Mesendoderm (in vitro differentiated cells): ENCODE measurements at regions not wholly inside any gene's neighbourhood (a gene's known extent, or its start where the extent isn't known, plus 50 kb on each side); places are given as distances from the start of the nearest gene placed in this dataset.

ENCODE experiments used
- DNase-seq: peaks from one replicate; pipeline ENCODE4 v3.0.0; 2013
- H2AK5ac ChIP-seq: 2 replicates; pipeline ENCODE4 v1.6.1; 2013; ENCODE audit warnings: low read length, inconsistent platforms
- H2BK120ac ChIP-seq: 2 replicates; pipeline ENCODE4 v1.6.1; 2013; ENCODE audit warnings: low read depth, mild to moderate bottlenecking, low read length, moderate library complexity, mixed read lengths
- H2BK15ac ChIP-seq: replicated peaks from 2 replicates; pipeline ENCODE4 v1.6.1; 2013; ENCODE audit warnings: low read depth, mild to moderate bottlenecking, moderate library complexity
- H2BK5ac ChIP-seq: 2 replicates; pipeline ENCODE4 v1.6.1; 2013; ENCODE audit warnings: low read length, inconsistent platforms
- H3K18ac ChIP-seq: 2 replicates; pipeline ENCODE4 v1.6.1; 2013; ENCODE audit warnings: mild to moderate bottlenecking, low read length, mixed read lengths
- H3K23ac ChIP-seq: one replicate; pipeline ENCODE4 v1.6.1; 2013; ENCODE audit warnings: low read length
- H3K27ac ChIP-seq: 2 replicates; pipeline ENCODE4 v1.5.1; 2013; ENCODE audit warnings: low read depth, mild to moderate bottlenecking, inconsistent platforms, low read length, moderate library complexity
- H3K27me3 ChIP-seq: 2 replicates; pipeline ENCODE4 v1.6.1; 2013; ENCODE audit warnings: low read length, control low read depth, mild to moderate bottlenecking, inconsistent platforms; ENCODE audit not compliant: insufficient read depth, poor library complexity
- H3K36me3 ChIP-seq: 2 replicates; pipeline ENCODE4 v1.6.1; 2013; ENCODE audit warnings: low read length, inconsistent platforms; ENCODE audit not compliant: control insufficient read depth, insufficient read depth
- H3K4ac ChIP-seq: one replicate; pipeline ENCODE4 v1.6.1; 2013; ENCODE audit warnings: low read depth, mild to moderate bottlenecking, low read length, moderate library complexity
- H3K4me1 ChIP-seq: 2 replicates; pipeline ENCODE4 v1.6.1; 2013; ENCODE audit warnings: low read depth, low read length, inconsistent platforms; ENCODE audit not compliant: control insufficient read depth
- H3K4me2 ChIP-seq: 2 replicates; pipeline ENCODE4 v1.6.1; 2013; ENCODE audit warnings: low read length
- H3K4me3 ChIP-seq: 2 replicates; pipeline ENCODE4 v1.5.1; 2013; ENCODE audit warnings: mild to moderate bottlenecking, low read length
- H3K56ac ChIP-seq: one replicate; pipeline ENCODE4 v1.6.1; 2013; ENCODE audit warnings: low read length
- H3K79me1 ChIP-seq: 2 replicates; pipeline ENCODE4 v1.6.1; 2013; ENCODE audit warnings: low read length, inconsistent platforms
- H3K79me2 ChIP-seq: 2 replicates; pipeline ENCODE4 v1.6.1; 2013; ENCODE audit warnings: mild to moderate bottlenecking, low read length; ENCODE audit not compliant: control insufficient read depth, insufficient read depth
- H3K9ac ChIP-seq: 2 replicates; pipeline ENCODE4 v1.6.1; 2013; ENCODE audit warnings: low read length, inconsistent platforms
- H4K5ac ChIP-seq: one replicate; pipeline ENCODE4 v1.6.1; 2013; ENCODE audit warnings: low read length
- H4K8ac ChIP-seq: one replicate; pipeline ENCODE4 v1.6.1; 2013; ENCODE audit warnings: low read depth, mild to moderate bottlenecking, control low read depth, low read length, moderate library complexity
- WGBS: extraction: QIAGEN DNeasy Blood & Tissue Kit; methylation state at CpG from one replicate; pipeline ENCODE4 v1.1.7; 2013; ENCODE audit warnings: low lambda C conversion rate, missing lambda C conversion rate; ENCODE audit not compliant: insufficient coverage; ENCODE audit errors: extremely low coverage; 5-methylcytosine and 5-hydroxymethylcytosine counted together

GRCh38 chr6:19712012-19712688 lies 125.0 kb upstream of the ID4 start:
- Histone ChIP-seq H3K18ac (no peak overlapping the region), H3K4ac (no peak overlapping the region), H2BK120ac (no peak overlapping the region), H2AK5ac (no peak overlapping the region), H4K8ac (no peak overlapping the region), H3K27ac (no peak overlapping the region), H3K9ac (no peak overlapping the region), H4K5ac (no peak overlapping the region), H3K79me1 (no peaks in the 10 kb centered on the region), H2BK15ac (no peak overlapping the region), H3K27me3 (no peaks in the 10 kb centered on the region), H3K4me1 (peaks cover 5% of the 10 kb centered on the region), H3K4me3 (no peak overlapping the region), H2BK5ac (no peak overlapping the region), H3K36me3 (no peaks in the 10 kb centered on the region), H3K4me2 (no peak overlapping the region), H3K56ac (no peak overlapping the region), H3K79me2 (no peaks in the 10 kb centered on the region), H3K23ac (no peak overlapping the region)
- DNase-seq, result peak; percentile 37
- no CpG with 5 or more reads among the region's 4 CpGs for WGBS

DNA sequence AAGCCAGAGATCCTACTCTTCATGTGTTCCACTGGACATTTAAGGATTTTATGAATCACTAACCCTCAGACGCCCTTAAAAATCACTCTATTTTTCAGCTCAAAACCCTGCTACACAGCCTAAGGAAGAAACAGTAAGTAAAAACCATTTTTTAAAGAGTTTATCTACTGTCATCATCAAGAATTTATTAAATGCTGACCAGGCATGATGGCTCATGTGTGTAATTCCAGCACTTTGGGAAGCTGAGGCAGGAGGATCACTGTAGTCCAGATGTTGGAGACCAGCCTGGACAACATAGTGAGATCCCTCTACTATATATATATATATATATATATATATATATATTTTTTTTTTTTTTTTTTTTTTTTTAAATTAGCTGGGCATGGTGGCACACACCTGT lies 124.2 kb upstream of the ID4 start:
- Histone ChIP-seq H2AK5ac (no peak overlapping the region), H3K36me3 (no peaks in the 10 kb centered on the region), H3K23ac (no peak overlapping the region), H4K8ac (no peak overlapping the region), H3K27ac (no peak overlapping the region), H3K4me2 (no peak overlapping the region), H4K5ac (no peak overlapping the region), H2BK5ac (no peak overlapping the region), H3K4me1 (peaks cover 5% of the 10 kb centered on the region), H3K79me1 (no peaks in the 10 kb centered on the region), H3K27me3 (no peaks in the 10 kb centered on the region), H3K79me2 (no peaks in the 10 kb centered on the region), H3K56ac (no peak overlapping the region), H2BK120ac (no peak overlapping the region), H3K9ac (no peak overlapping the region), H3K4ac (no peak overlapping the region), H3K18ac (no peak overlapping the region), H2BK15ac (no peak overlapping the region), H3K4me3 (no peak overlapping the region)
- no CpG with 5 or more reads among the region's 1 CpG for WGBS
- no peak for DNase-seq

GRCh38 chr6:19713411-19713810 lies 123.8 kb upstream of the ID4 start:
- H2AK5ac ChIP-seq, result no peak overlapping the region
- H3K18ac ChIP-seq, result no peak overlapping the region
- H3K79me2 ChIP-seq, result no peaks in the 10 kb centered on the region
- no peak overlapping the region for H4K8ac ChIP-seq
- no peak overlapping the region for H2BK15ac ChIP-seq
- no peaks in the 10 kb centered on the region for H3K79me1 ChIP-seq
- H2BK120ac ChIP-seq, result no peak overlapping the region
- no peak overlapping the region for H3K56ac ChIP-seq
- H2BK5ac ChIP-seq, result no peak overlapping the region
- H3K27ac ChIP-seq, result no peak overlapping the region
- no peak overlapping the region for H3K9ac ChIP-seq
- no peak overlapping the region for H4K5ac ChIP-seq
- H3K36me3 ChIP-seq, result no peaks in the 10 kb centered on the region
- peaks cover 5% of the 10 kb centered on the region for H3K4me1 ChIP-seq
- H3K4ac ChIP-seq, result no peak overlapping the region
- no CpG with 5 or more reads among the region's 4 CpGs for WGBS
- no peaks in the 10 kb centered on the region for H3K27me3 ChIP-seq
- H3K4me3 ChIP-seq, result no peak overlapping the region
- no peak for DNase-seq
- H3K4me2 ChIP-seq, result no peak overlapping the region
- no peak overlapping the region for H3K23ac ChIP-seq

DNA sequence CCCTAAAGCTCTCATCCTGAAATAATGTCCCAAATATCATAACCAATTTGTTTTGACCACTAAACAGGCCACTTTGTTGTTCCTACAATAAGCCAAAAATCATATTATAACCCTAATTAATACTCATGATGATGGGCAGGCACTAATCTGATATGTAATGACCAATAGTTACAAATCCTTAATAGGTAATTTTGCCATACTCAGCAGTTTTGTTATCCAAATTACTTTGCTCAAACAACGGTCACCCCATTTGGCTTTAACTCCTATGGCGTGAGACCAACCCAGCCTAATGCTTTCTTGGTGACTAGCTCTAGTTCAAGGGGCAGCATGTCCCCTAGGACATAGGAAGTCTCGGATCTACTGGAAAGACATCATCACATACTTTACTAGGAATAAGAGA lies 123.2 kb upstream of the ID4 start:
- H3K18ac ChIP-seq, result no peak overlapping the region
- no peaks in the 10 kb centered on the region for H3K79me2 ChIP-seq
- H3K36me3 ChIP-seq, result no peaks in the 10 kb centered on the region
- H3K56ac ChIP-seq, result no peak overlapping the region
- H3K27ac ChIP-seq, result no peak overlapping the region
- no peak overlapping the region for H3K4me3 ChIP-seq
- H3K4me1 ChIP-seq, result peaks cover 5% of the 10 kb centered on the region
- H3K23ac ChIP-seq, result no peak overlapping the region
- no peak overlapping the region for H3K9ac ChIP-seq
- H2BK5ac ChIP-seq, result no peak overlapping the region
- no peak overlapping the region for H2AK5ac ChIP-seq
- H2BK120ac ChIP-seq, result no peak overlapping the region
- no peak overlapping the region for H4K5ac ChIP-seq
- no peaks in the 10 kb centered on the region for H3K27me3 ChIP-seq
- no peak overlapping the region for H2BK15ac ChIP-seq
- H3K4ac ChIP-seq, result no peak overlapping the region
- no peak overlapping the region for H4K8ac ChIP-seq
- H3K4me2 ChIP-seq, result no peak overlapping the region
- no peaks in the 10 kb centered on the region for H3K79me1 ChIP-seq
- no CpG with 5 or more reads among the region's 3 CpGs for WGBS
- DNase-seq, result no peak

DNA sequence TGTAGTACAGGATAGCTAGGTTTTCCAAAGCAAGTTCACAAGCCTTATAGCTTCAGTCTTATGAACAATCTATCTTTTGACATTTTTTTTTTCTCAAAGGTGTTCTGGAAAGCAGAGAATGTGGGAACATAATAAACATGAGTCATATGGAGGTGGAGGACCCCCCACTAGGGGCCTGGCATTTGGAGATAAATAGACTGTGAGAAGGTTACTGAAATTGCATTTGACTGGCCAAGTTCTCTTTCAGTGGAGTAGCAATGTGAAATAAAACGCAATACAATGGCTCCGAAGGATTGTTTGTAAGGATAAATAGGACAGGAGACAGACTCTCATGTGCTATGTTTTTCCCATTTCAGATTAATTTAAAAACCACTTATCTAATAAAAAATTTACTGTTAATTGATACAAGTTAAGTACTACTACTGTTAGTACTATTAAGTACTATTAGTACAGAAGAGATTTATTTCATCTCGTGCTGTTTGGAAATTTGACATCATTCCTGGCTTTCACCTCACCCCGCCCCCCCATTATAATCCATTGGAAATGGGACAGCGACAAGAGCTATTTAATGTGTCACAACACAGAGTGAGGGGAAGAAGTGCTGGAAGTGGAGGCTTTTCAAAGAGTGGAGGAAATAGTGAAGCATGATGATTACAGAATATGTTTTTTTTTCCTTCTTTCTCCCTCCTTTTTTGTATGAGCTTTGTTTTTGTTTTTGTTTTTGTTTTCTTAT lies 122.6 kb upstream of the ID4 start:
- H4K5ac ChIP-seq, result no peak overlapping the region
- no peaks in the 10 kb centered on the region for H3K27me3 ChIP-seq
- WGBS, result no CpG with 5 or more reads among the region's 5 CpGs
- H3K4me2 ChIP-seq, result no peak overlapping the region
- H3K9ac ChIP-seq, result no peak overlapping the region
- H4K8ac ChIP-seq, result no peak overlapping the region
- H2BK120ac ChIP-seq, result no peak overlapping the region
- peaks cover 5% of the 10 kb centered on the region for H3K4me1 ChIP-seq
- H3K79me1 ChIP-seq, result no peaks in the 10 kb centered on the region
- H3K4me3 ChIP-seq, result no peak overlapping the region
- no peaks in the 10 kb centered on the region for H3K79me2 ChIP-seq
- H3K56ac ChIP-seq, result no peak overlapping the region
- H3K36me3 ChIP-seq, result no peaks in the 10 kb centered on the region
- no peak overlapping the region for H3K27ac ChIP-seq
- DNase-seq, result peak; percentile 47
- no peak overlapping the region for H2AK5ac ChIP-seq
- no peak overlapping the region for H2BK15ac ChIP-seq
- H2BK5ac ChIP-seq, result no peak overlapping the region
- no peak overlapping the region for H3K4ac ChIP-seq
- H3K23ac ChIP-seq, result no peak overlapping the region
- no peak overlapping the region for H3K18ac ChIP-seq

GRCh38 chr6:19715167-19715551 lies 122.0 kb upstream of the ID4 start:
- H2AK5ac ChIP-seq, result no peak overlapping the region
- no peak overlapping the region for H3K9ac ChIP-seq
- no peak overlapping the region for H3K18ac ChIP-seq
- no peak overlapping the region for H3K23ac ChIP-seq
- no peaks in the 10 kb centered on the region for H3K79me1 ChIP-seq
- no peak overlapping the region for H3K56ac ChIP-seq
- H3K4ac ChIP-seq, result no peak overlapping the region
- peaks cover 5% of the 10 kb centered on the region for H3K4me1 ChIP-seq
- peak overlapping the region; percentile 51 for H3K27ac ChIP-seq
- H3K79me2 ChIP-seq, result no peaks in the 10 kb centered on the region
- no peak overlapping the region for H2BK15ac ChIP-seq
- no peaks in the 10 kb centered on the region for H3K36me3 ChIP-seq
- H3K4me2 ChIP-seq, result no peak overlapping the region
- no peak overlapping the region for H3K4me3 ChIP-seq
- H4K5ac ChIP-seq, result no peak overlapping the region
- H4K8ac ChIP-seq, result no peak overlapping the region
- H3K27me3 ChIP-seq, result no peaks in the 10 kb centered on the region
- peak; percentile 65 for DNase-seq
- H2BK120ac ChIP-seq, result peak overlapping the region; percentile 45
- no peak overlapping the region for H2BK5ac ChIP-seq
